Muscle layer of colon (tissue), 2 donors: ENCODE measurements at regions not wholly inside any gene's neighbourhood (a gene's known extent, or its start where the extent isn't known, plus 50 kb on each side); places are given as distances from the start of the nearest gene placed in this dataset.

ENCODE experiments used
- H3K27ac ChIP-seq: one replicate; pipeline ENCODE4 v1.7.0; 2013; ENCODE audit warnings: low read depth, mild to moderate bottlenecking, low read length, moderate library complexity
- H3K27me3 ChIP-seq, 2 donors: one replicate each; pipeline ENCODE4 v1.7.0; 2013; ENCODE audit warnings: low read length in 2 of 2, mild to moderate bottlenecking in 2 of 2; ENCODE audit not compliant: insufficient read depth in 2 of 2, control insufficient read depth in 1 of 2
- H3K36me3 ChIP-seq: one replicate; pipeline ENCODE4 v1.7.0; 2013; ENCODE audit warnings: mild to moderate bottlenecking, low read length; ENCODE audit not compliant: insufficient read depth
- H3K4me1 ChIP-seq: one replicate; pipeline ENCODE4 v1.7.0; 2013; ENCODE audit warnings: mild to moderate bottlenecking, low read length; ENCODE audit not compliant: insufficient read depth
- H3K4me3 ChIP-seq, 2 donors: one replicate each; pipeline ENCODE4 v1.7.0; 2013; ENCODE audit warnings: low read length in 2 of 2, low read depth in 1 of 2, mild to moderate bottlenecking in 1 of 2, moderate library complexity in 1 of 2
- H3K9ac ChIP-seq: one replicate; pipeline ENCODE4 v1.7.0; 2013; ENCODE audit warnings: low read length
- H3K9me3 ChIP-seq: one replicate; pipeline ENCODE4 v1.7.0; 2013; ENCODE audit warnings: mild to moderate bottlenecking, low read length
- donor health status: abdominal sarcoma.
- donor health status: Adenocarcinoma of cecum.

- no peaks in the 10 kb centered on the region for H3K36me3 ChIP-seq
- no peak overlapping the region for H3K27ac ChIP-seq
- no peaks in the 10 kb centered on the region for H3K4me1 ChIP-seq
- H3K4me3 ChIP-seq = no peak overlapping the region
- H3K9me3 ChIP-seq = no peaks in the 10 kb centered on the region
- H3K9ac ChIP-seq = no peak overlapping the region
- no peaks in the 10 kb centered on the region for H3K27me3 ChIP-seq
Observed at GRCh38 chr11:131025020-131025419, 108.7 kb upstream of the SNX19 start.

GRCh38 chr11:131025421-131026125 is 109.3 kb upstream of the SNX19 start:
- no peak overlapping the region for H3K4me3 ChIP-seq
- H3K27ac ChIP-seq = no peak overlapping the region
- H3K27me3 ChIP-seq = no peaks in the 10 kb centered on the region
- H3K9me3 ChIP-seq = no peaks in the 10 kb centered on the region
- H3K36me3 ChIP-seq = no peaks in the 10 kb centered on the region
- no peak overlapping the region for H3K9ac ChIP-seq
- no peaks in the 10 kb centered on the region for H3K4me1 ChIP-seq

GRCh38 chr11:131027491-131027890 is 111.2 kb upstream of the SNX19 start:
- H3K36me3 ChIP-seq = no peaks in the 10 kb centered on the region
- H3K9me3 ChIP-seq = no peaks in the 10 kb centered on the region
- no peak overlapping the region for H3K27ac ChIP-seq
- H3K4me1 ChIP-seq = no peaks in the 10 kb centered on the region
- no peak overlapping the region for H3K9ac ChIP-seq
- no peak overlapping the region for H3K4me3 ChIP-seq
- H3K27me3 ChIP-seq = no peaks in the 10 kb centered on the region

DNA sequence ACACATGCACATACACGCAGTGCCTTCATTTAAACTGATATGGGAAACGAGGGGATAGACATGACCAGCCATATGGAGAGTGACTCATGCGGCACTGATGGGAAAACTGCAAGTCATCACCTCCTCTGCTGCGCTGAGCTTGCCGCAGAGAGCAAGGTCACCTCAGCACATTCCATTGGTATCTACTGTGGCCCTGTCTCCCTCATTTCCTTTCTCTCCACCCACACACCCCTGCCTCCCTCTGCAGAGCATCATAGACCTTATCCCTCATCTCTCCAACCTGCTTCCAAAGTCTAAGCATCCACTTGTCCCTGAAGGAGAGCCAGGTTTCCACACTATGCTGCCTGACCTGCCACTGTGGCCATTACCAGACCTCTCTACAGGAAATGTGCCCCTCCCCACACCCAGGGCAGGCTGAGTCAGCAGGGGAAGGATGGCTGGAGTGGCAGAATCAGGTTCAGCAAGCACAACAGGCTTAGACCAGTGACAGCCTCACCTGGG is 116.9 kb upstream of the SNX19 start:
- no peaks in the 10 kb centered on the region for H3K4me1 ChIP-seq

GRCh38 chr11:131036514-131036913 is 120.2 kb upstream of the SNX19 start:
- no peak overlapping the region for H3K4me3 ChIP-seq
- no peaks in the 10 kb centered on the region for H3K9me3 ChIP-seq
- no peaks in the 10 kb centered on the region for H3K27me3 ChIP-seq
- no peak overlapping the region for H3K9ac ChIP-seq
- no peak overlapping the region for H3K27ac ChIP-seq
- H3K4me1 ChIP-seq = no peaks in the 10 kb centered on the region
- H3K36me3 ChIP-seq = no peaks in the 10 kb centered on the region

More for the DNA sequence above, 116.9 kb upstream of the SNX19 start:
- no peaks in the 10 kb centered on the region for H3K27me3 ChIP-seq
- no peak overlapping the region for H3K9ac ChIP-seq
- no peaks in the 10 kb centered on the region for H3K9me3 ChIP-seq
- H3K36me3 ChIP-seq = no peaks in the 10 kb centered on the region
- H3K4me3 ChIP-seq = no peak overlapping the region
- H3K27ac ChIP-seq = no peak overlapping the region

GRCh38 chr11:131037873-131038272 is 121.6 kb upstream of the SNX19 start:
- Histone ChIP-seq H3K4me1 (no peaks in the 10 kb centered on the region), H3K9me3 (no peaks in the 10 kb centered on the region), H3K4me3 (no peak overlapping the region), H3K27ac (no peak overlapping the region), H3K36me3 (no peaks in the 10 kb centered on the region), H3K27me3 (no peaks in the 10 kb centered on the region), H3K9ac (no peak overlapping the region)

GRCh38 chr11:131038597-131038996 is 122.3 kb upstream of the SNX19 start:
- Histone ChIP-seq H3K36me3 (no peaks in the 10 kb centered on the region), H3K9me3 (no peaks in the 10 kb centered on the region), H3K9ac (no peak overlapping the region), H3K27me3 (no peaks in the 10 kb centered on the region), H3K4me1 (no peaks in the 10 kb centered on the region), H3K27ac (no peak overlapping the region), H3K4me3 (no peak overlapping the region)

GRCh38 chr11:131041331-131042040 is 125.2 kb upstream of the SNX19 start:
- H3K4me1 ChIP-seq = no peaks in the 10 kb centered on the region
- no peaks in the 10 kb centered on the region for H3K36me3 ChIP-seq
- no peak overlapping the region for H3K27ac ChIP-seq
- no peaks in the 10 kb centered on the region for H3K9me3 ChIP-seq
- no peaks in the 10 kb centered on the region for H3K27me3 ChIP-seq
- no peak overlapping the region for H3K9ac ChIP-seq
- H3K4me3 ChIP-seq = no peak overlapping the region

DNA sequence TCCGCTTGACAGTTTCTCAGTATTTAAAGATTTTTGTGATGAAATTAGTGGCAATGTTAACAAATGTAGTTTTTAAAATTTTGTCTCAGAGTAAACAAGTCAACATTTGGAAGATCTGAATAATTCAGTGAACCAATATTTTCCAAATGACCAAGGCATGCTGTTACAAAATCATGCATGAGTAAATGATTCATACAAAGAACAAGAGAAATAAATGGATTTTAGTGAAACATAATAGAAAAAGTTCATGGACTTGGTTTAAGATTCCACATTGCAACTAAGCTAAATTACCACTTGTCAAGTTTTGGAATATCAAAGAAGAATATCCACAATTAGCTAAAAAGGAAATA is 125.7 kb upstream of the SNX19 start:
- Histone ChIP-seq H3K9ac (no peak overlapping the region), H3K36me3 (no peaks in the 10 kb centered on the region), H3K27me3 (no peaks in the 10 kb centered on the region), H3K4me3 (no peak overlapping the region), H3K9me3 (no peaks in the 10 kb centered on the region), H3K27ac (no peak overlapping the region), H3K4me1 (no peaks in the 10 kb centered on the region)

- Histone ChIP-seq H3K4me1 (no peaks in the 10 kb centered on the region), H3K36me3 (no peaks in the 10 kb centered on the region), H3K9me3 (no peaks in the 10 kb centered on the region), H3K27me3 (no peaks in the 10 kb centered on the region), H3K9ac (no peak overlapping the region), H3K4me3 (no peak overlapping the region), H3K27ac (no peak overlapping the region)
Observed at GRCh38 chr11:131043251-131043650, 127.0 kb upstream of the SNX19 start.

DNA sequence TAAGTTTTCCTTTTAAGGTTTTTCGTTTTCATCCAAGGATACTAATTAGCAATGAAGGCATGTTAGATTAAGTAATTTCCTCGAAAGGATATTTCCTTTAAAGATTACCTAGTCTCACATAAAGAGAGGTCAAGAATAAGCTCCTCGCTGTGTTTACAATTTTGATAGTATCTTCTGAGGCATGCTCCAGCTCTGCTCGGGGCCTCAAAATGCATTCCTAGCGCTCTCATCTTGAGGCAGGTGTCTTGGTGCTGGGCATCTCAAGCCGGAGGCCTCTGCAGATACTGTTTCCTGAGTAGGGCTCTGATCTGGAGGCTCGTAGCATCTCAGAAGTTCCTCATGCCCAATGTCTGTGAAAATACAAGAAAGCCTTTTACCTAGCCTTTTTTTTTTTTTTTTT is 128.6 kb upstream of the SNX19 start:
- no peak overlapping the region for H3K9ac ChIP-seq
- H3K9me3 ChIP-seq = no peaks in the 10 kb centered on the region
- H3K36me3 ChIP-seq = no peaks in the 10 kb centered on the region
- no peak overlapping the region for H3K4me3 ChIP-seq
- H3K27me3 ChIP-seq = no peaks in the 10 kb centered on the region
- H3K27ac ChIP-seq = no peak overlapping the region
- no peaks in the 10 kb centered on the region for H3K4me1 ChIP-seq

GRCh38 chr11:131052367-131052766 is 136.1 kb upstream of the SNX19 start:
- H3K27me3 ChIP-seq = no peaks in the 10 kb centered on the region
- no peak overlapping the region for H3K27ac ChIP-seq
- H3K9me3 ChIP-seq = no peaks in the 10 kb centered on the region
- no peak overlapping the region for H3K4me3 ChIP-seq
- H3K4me1 ChIP-seq = no peaks in the 10 kb centered on the region
- H3K36me3 ChIP-seq = no peaks in the 10 kb centered on the region
- H3K9ac ChIP-seq = no peak overlapping the region
